Dermis blood vessel endothelial cell (primary cell): ENCODE measurements at regions not wholly inside any gene's neighbourhood (a gene's known extent, or its start where the extent isn't known, plus 50 kb on each side); places are given as distances from the start of the nearest gene placed in this dataset.
"Not testable (repeated sequence)": the region's sequence is repeated elsewhere in the genome, so short reads cannot be mapped to it uniquely, and the experiment has no call there.

Experiments used
- DNase-seq: peaks from one replicate; pipeline ENCODE4 v3.0.0; 2010

DNA sequence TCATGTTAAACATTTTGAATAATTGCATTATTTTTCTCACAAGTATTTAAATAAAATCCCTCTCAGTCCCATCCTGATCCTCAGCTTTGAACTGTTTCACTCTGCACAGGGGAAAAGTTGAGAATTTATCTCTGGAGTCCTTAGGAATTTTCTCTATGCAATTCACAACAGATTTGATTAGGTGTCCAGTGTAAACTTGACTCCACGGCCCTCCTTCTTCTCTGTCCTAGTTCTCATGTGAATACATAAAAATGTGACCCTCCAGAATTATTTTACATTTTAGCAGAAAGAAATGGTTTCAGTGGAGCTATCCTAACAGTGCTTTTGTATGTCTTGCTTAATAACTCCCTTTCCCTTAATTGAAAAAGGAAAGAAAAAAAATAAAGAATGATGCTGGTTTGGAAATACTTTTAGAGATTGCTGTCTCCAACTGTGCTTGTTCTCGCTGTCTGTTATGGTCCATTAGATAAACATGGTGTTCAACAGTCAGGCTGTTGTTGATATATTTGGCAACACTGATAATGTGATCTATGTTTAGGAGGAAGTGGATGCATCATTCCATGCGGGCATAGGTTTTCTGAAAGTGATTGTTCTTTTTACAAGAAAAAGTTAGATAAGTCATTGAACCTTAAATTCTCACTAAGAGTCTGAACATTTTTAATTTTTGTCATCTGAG, 599.4 kb upstream of the CITED2 start:
- DNase-seq = peak; percentile 85

DNA sequence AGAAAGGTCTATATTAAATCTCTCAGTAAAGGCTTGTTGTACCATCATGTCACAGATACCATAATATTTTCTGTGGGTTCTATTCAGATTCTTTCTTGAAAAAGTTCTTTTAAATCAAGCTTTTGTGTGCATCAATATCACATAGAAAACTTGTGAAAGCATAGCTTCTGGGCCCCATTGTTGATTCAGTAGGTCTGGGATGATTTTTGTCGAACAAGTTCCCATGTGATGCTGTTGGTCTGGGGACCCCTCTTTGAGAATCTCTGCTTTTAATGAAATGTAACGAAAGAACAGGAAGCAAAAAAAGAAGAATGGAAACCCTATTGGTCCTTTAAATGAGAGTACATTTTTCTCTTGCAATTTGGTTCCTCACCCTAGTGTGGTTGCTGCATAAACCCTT, 597.7 kb upstream of the CITED2 start:
- no peak for DNase-seq

DNA sequence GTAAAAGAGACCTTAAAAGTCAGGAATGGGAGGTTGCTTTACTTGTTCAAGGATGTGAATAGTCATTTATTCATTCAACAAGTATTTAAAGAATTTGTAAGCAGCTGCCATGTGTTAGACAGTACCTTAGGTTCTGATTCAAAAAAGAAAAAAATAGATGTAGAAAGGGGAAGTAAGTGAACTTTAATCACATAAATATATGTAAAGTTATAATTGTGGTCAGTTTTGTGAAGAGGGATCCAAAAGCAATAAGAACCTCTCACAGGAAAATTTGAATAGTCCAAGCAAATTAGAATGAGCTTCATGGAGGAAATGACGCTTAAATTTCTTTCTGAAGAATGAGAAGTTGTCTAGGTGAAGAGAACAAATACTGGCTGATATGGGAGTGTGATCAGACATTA, 596.1 kb upstream of the CITED2 start:
- DNase-seq = peak; percentile 40

DNA sequence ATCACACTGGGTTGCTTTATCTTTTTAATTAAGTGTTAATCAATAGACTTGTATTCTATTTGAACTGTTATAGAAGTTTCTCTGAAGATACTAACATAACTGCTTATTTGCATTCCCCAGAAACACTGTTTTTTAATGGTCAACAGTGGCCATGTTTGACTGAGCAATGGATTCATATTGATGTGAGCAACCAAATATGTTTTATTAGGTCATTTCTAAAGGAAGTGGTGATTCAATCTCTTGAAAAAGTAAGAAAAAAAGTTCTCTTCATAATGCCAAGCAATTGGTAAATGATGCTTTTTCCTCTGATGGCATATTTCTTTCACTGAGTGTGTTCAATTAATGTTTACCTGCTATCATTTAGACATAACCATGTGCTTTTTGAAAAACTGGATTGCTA, 593.0 kb upstream of the CITED2 start:
- DNase-seq = peak; percentile 58

DNA sequence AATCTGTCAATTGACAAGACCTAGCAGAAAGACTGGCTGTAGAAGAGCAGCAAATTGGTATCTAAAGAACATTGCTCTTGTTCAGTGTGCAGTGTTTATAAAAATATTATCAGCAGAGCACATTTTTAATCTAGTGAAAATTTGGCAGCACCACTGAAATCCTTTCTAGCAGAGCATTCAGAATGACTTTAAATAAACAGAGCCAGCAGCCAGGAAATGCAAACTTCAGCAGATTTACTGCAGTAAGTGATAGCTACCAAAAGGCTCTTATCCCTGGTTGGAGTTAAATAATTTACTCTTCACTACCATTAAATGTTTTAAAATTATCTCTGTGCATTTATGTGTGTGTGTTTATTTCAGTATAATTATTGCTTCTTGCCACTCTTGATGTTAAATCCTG, 590.9 kb upstream of the CITED2 start:
- no peak for DNase-seq

DNA sequence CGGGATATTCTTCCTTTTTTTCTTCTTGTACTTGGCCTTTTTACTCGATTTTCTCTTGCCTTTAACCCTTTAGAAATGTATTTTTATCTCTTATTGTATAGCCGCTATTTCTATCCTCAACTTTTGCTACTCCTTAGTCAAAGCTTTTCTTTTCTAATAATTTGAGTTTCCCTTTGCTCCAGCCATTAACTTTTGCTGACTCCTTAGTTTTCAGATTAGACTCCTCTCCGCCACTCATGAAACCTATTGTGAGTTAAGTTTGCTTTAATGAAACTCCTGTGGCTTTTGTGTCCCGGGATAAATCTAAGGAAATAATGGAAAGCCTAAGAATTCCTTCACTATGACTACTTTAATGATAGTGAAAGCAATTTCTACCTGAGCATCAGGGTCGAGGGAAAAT, 590.3 kb upstream of the CITED2 start:
- DNase-seq = no peak

DNA sequence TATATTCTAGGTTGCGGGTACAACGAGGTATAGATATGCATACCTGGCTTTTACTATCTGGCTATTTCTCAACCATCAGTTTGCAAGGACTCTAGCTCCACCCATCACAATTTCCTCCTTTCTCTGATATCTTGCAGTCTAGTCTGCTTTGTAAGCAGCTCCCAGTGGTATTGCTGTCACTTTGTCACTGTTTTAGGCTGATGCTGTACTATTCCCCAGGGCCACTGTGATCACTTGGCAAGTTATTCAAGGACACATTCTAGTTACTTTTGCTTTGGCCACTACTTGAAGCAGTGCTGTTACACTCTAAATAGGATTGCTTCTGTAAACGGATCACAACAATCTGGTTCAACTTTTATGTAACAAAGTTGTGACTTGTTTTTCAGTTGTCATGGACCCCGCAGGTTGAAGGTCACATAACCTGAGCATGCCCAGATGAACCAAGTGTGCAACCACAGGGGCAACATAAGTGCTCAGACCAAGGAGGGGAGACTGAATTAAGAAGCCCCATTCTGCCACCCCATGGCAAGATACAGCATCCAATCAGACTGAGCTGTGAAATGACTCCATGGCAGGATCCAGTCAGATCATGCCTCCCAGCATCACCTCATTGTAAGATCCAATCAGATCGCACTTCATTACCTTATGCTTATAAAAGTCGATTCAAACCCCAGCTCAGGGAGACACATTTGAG, 588.4 kb upstream of the CITED2 start:
- no peak for DNase-seq

DNA sequence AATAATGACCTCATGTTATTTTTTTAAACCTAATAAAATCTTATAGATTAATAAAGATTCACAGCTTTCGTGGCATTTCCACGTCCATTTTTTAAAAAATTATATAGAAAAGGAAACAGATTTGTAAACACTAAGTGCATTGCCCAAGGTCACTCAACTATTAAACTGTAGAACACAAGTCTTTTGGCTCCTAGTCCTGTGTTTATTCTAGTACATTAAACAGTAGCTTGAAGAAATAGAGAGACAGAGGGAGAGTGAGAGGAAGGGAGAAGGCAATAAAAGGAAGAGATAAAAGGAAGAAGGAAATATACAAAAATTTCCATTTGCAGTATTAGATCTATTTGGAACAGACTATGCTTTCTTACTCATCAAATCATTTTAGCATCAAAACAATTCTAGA, 586.7 kb upstream of the CITED2 start:
- no peak for DNase-seq

DNA sequence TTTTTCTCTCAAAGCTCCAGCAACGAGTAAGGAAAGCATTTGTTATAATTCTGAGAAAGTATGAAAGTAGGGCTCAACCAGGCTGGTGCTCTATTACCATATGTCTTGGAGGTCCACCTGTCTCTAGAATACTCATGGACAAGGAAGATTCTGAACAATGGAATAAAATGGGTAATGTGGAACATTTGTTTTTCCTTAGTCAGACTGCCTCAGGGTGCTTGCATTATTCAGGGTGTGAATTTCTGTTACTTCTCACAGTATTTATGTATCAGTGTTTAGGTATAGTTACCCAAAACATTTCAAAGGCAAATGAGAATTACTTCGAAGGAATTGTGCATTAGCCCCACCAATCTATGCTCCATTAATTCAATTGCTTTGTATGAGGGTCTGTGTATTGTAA, 586.2 kb upstream of the CITED2 start:
- DNase-seq = no peak

DNA sequence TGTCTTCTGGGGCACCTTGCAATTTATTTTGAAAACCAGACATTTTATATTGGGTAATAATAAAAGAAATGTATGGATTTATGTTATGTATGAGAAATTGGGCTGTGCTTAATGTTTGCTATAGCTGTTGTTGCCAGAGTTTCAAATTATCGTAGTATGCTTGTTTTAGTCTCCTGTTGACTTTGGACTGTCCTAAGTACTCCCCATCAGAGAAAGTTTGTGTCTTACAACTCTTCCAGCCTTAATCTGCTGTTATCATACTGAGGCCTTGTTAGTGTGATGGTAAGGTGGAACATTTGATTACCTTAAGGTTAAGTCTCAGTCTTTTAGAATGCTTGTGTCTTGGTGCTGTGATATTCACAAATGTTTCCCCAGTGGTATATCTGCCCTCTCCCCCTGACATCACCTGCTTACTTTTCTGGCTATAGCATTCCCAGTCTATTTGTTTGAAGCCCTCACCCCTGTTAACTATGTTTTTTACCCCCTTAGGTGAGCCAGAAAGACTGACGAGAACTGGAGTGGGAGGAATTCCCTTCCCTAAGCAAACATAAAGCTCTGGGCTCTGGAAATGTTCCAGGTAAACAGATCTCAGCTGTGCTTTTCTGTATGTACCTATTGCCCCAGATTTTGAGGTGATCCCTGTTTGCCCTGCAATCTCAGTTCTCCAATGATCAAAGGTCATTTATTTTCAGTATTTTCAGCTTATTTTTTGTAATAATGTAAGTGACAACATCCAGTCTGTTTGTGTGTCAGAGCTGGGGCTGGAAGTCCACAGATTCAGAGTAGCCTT, 581.1 kb upstream of the CITED2 start:
- no peak for DNase-seq

DNA sequence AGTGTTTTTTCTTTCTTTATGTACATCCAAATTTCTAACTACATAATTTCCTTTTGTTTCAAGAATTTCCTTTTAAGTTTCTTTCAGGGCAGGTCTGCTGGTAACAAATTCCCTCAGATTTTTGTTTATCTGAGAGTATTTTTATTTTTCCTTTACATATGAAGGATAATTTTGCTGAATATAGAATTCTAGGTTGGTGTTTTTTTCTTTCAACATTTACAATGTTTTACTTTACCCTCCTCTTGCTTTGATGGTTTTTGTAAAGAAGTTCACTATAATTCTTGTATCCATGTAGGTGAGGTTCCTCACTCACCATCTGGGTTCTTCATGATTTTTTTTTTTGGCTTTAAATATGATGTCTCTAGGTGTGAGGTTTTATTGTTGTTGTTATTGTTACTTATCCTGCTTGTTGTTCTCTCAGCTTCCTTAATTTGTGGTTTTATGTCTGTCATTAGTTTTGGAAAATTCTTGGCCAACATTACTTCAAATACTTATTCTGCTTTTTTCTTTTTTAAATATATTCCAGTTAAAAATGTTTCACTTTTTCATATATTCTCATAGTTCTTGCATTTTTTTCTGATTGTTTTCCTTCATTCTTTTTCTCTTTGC, 580.1 kb upstream of the CITED2 start:
- no peak for DNase-seq

DNA sequence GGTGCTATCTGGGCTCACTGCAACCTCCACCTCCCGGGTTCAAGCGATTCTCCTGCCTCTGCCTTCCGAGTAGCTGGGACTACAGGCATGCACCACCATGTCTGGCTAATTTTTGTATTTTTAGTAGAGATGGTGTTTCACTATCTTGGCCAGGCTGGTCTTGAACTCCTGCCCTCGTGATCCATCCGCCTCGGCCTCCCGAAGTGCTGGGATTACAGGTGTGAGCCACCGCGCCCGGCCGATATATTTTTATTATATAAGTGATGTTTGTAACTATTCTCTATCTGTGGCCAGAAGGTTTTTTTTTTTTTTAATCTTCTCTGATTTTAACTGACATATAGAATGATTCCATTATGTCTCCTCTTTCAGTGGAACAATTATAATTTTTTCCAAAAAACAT, 579.3 kb upstream of the CITED2 start:
- DNase-seq = not testable (repeated sequence)

DNA sequence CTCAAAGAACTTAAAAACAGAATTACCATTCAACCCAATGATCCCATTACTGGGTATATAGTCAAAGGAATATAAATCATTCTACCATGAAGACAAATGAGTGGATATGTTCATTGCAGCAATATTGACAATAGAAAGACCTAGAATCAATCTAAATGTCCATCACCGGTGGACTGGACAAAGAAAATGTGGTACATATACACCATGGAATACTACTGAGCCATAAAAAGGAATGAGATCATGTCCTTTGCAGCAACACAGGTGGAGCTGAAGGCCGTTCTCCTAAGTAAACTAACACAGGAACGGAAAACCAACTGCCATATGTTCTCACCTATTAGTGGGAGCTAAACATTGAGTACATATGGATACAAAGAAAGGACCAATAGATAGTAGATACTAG, 576.7 kb upstream of the CITED2 start:
- no peak for DNase-seq

DNA sequence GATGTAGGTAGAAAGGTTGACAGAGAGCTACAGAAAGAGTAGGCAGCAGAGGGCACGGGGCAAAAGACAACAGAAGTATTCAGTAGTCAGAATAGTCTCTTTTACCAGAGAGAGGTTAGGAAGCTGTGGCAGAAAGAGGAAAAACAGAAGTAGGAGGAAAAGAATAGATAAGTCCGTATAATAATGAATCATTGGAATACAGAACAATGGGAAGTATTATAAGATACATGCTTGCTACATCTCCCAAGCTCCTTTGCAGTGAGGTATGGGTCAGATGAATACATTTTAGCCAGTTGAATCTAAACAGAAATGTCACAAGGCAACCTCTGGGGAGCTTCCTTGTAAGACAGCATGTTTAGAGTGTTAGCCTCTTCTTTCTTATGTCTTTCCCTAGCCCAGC, 570.5 kb upstream of the CITED2 start:
- no peak for DNase-seq

DNA sequence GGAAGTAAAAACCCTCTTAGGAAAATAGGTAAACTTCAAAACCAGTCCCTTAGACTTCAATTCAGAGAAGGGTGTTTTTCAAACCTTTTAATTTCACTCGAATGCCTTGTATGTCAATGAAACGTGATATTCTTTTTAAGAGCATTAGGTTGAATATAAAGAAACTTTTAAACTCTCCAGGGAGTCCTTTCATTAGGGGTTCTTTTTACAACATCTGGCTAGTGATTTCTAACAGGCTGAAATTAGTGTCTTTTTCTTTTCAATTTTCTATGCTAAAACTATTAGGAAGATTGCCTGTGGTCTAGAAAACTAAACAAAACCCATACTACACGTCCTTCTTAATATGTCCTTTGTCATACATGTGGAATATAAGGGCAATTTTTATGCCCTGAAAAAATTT, 569.7 kb upstream of the CITED2 start:
- no peak for DNase-seq

DNA sequence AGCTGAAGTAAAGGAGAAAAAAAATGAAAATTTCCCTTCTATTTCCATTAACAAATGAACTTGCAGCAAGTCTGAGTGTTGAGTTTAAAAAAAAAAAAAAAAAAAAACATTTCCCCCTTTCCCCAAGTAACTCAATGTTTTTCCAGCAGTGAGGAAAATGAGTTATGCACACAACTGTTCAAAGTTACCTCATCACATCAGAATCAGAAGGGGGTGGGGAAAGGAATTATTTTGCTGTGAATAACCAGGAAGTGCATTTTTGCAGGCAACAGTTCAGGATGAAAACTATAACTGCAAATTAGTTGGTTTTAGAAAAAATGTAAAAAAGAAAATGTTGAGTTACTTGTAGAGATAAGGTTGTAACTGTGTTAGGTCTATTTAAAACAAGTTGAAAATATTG, 568.9 kb upstream of the CITED2 start:
- DNase-seq = peak; percentile 93

DNA sequence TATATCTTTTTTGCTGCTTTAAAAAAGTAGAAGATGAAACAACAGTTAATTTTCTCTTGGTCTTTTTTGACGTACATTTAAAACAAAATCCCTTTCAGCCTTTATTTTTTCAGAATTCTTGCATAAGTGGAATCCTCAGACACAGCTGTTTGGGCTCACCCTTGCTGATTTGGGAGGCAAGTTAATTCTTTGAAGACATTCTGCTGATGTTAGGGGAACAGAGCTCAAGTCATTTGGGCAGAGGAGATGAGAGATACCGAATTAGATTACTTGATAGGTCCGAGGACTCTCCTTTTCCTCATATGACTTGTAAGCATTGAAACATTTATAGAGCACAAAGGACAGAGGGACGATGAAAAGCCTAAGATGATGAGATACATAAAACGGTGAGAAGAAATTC, 567.9 kb upstream of the CITED2 start:
- no peak for DNase-seq

DNA sequence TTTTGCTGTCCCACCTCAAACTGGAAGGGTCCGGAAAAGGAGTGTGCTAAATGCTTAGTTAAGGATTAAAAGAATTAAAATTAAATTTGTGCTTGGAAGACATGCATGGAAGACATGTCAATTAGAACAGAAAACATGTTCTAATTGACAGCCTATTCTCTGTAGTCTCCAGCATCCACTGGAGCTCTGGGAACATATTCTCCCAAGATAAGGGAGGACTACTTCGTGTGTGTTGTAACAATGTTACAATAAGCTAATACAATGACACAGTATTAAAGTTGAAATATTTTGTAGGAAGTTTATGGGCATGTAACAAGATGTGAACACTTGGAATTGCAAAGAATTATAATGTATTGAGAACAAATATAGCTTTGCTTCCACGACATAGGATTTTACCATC, 567.4 kb upstream of the CITED2 start:
- no peak for DNase-seq

DNA sequence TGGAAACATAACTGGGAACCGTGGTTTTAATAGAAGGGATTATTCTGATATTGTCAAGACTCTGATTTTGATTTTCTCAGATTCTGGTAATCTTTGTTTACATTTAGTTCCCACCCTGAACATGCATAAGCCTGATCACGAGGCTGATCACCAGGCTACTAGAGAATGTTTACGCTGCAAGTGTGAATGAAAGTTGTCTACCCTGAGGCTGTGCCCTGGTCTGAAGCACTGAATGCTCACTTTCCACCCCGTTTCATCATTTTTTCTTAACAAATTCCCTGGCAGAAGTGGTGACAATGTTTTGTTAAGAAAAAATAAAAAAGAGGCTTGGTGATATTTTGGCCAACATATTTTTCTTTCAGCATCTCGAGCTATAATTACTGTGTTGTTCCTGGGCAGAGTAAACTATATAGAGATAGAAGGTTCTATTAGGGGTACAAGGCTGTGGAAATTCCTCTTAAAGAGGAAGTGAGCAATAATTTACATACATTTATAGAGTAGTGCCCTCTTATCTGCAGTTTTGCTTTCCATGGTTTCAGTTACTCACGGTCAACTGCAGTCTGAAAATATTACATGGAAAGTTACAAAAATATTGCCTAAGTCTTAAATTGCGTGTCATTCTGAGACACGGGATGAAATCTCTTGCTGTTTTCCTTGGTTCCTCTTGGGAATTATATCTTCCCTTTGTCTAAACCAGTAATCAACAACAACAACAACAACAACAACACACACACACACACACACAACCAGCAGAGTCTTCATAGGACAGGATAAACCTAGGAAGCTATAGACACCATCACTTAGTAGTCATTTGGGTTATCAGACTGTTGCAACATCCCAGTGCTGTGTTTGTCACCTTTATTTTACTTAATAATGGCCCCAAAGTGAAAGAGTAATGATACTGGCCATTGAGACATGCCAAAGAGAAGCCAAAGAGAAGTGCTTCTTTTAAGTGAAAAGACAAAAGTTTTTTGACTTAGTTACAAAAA, 566.6 kb upstream of the CITED2 start:
- DNase-seq = peak; percentile 23

DNA sequence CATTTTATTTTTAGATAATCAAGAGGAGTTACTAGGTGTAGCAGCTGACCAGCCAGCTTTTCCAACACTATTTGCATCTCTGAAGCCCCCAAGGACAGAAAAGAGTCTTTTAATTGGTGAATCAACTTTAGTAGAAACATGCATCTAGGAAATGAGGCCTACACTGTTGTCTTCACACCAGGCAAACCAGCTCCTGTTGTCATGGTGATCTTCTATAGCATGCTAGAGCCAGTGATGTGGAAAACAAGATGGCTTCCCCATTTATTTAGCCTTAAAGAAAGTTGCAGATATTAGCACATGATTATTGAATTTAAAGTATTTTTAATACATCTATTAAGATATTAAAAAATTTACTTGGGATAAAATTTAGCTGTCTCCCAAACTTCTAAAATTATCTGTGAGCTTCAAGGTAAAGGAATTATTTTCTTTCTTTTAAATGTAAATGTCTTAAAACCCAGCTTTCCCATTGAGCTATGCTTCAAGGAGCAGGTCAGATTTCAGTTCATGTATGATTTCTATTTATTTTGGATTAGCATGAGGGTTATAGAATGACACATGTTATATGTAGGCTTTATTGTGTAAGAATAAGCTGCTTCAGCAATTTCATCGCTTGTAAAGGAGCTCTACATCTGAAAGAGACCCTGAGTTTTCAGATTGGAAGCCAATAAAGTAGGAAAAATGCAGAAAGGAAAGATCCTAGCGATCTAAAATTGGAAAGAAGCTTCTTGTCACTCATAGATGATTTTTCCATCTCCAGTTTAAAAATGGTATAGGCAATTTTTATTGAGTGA, 564.9 kb upstream of the CITED2 start:
- DNase-seq = no peak

DNA sequence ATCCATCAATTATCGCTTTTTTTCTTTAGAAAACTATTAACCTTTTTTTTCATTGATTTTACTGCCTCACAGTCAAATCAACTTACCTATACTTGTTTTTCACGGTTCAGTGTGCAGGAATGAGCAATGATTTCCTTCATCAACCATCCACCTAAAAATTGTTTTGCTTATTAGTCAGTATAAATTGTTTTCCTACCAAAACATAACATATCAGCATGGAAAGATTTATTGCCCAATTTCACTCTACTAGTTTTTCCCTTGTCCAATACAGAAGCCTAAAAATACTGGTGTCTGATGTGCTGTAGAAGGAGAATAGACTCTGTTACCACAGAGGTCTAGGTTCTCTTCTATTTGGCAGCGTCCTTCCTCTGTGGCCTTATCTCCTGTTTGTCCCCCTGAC, 558.2 kb upstream of the CITED2 start:
- DNase-seq = no peak
